ENCODE measurements at regions not wholly inside any gene's neighbourhood (a gene's known extent, or its start where the extent isn't known, plus 50 kb on each side); places are given as distances from the start of the nearest gene placed in this dataset.

- Histone ChIP-seq H3K4me3 (no peak overlapping the region), H3K27me3 (no peaks in the 10 kb centered on the region), H3K4me1 (no peaks in the 10 kb centered on the region), H3K9me3 (no peaks in the 10 kb centered on the region), H3K27ac (no peak overlapping the region), H3K36me3 (no peaks in the 10 kb centered on the region)
- DNase-seq: no peak
- TF ChIP-seq POLR2A (IDR thresholded peaks at IDR 0.05): no peak
- TF ChIP-seq, protein P1, sequence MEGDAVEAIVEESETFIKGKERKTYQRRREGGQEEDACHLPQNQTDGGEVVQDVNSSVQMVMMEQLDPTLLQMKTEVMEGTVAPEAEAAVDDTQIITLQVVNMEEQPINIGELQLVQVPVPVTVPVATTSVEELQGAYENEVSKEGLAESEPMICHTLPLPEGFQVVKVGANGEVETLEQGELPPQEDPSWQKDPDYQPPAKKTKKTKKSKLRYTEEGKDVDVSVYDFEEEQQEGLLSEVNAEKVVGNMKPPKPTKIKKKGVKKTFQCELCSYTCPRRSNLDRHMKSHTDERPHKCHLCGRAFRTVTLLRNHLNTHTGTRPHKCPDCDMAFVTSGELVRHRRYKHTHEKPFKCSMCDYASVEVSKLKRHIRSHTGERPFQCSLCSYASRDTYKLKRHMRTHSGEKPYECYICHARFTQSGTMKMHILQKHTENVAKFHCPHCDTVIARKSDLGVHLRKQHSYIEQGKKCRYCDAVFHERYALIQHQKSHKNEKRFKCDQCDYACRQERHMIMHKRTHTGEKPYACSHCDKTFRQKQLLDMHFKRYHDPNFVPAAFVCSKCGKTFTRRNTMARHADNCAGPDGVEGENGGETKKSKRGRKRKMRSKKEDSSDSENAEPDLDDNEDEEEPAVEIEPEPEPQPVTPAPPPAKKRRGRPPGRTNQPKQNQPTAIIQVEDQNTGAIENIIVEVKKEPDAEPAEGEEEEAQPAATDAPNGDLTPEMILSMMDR (IDR thresholded peaks at IDR 0.05): no peak
Measured at GRCh38 chr13:53158201-53158600, 129.6 kb downstream of the OLFM4 start.

DNA sequence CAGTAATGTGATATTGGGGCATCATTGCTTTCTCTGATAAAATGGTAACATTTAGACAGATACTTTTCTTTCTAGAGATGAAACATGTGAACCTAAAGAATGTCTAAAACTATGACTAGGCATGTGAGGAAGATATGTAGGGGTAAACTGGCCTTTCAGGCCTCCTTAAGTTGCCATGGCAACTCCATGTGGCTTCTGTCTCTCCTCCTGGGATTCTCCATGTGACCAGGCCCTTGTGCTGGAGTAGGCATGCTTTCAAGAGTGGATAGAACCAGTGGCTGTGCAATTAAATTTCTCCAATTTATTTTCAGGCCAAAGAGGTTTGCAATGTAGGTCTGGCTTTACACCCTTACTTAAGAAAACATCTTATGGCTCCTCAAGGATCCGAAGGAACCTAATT is 130.8 kb downstream of the OLFM4 start:
- no peak overlapping the region for H3K27ac ChIP-seq
- no peaks in the 10 kb centered on the region for H3K9me3 ChIP-seq
- no peaks in the 10 kb centered on the region for H3K27me3 ChIP-seq
- no peak for DNase-seq
- H3K4me1 ChIP-seq: no peaks in the 10 kb centered on the region
- TF ChIP-seq, protein P1 (IDR thresholded peaks at IDR 0.05): no peak
- TF ChIP-seq POLR2A (IDR thresholded peaks at IDR 0.05): no peak
- no peak overlapping the region for H3K4me3 ChIP-seq
- no peaks in the 10 kb centered on the region for H3K36me3 ChIP-seq

DNA sequence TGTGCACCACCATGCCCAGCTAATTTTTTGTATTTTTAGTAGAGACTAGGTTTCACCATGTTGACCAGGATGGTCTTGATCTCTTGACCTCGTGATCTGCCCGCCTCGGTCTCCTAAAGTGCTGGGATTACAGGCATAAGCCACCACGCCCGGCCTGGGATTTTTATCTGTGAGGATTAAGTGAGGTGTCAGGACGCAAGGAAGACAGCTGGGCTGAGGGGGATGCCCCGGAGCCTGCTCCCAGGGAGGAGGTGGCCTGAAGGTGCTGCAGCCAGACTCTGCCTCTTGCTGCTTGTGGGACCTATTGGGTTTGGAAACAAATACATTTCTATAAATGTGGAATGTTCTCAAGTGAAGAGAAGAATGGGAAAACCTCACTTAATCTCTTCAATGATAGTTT is 131.6 kb downstream of the OLFM4 start:
- H3K27ac ChIP-seq: no peak overlapping the region
- no peak for TF ChIP-seq POLR2A (IDR thresholded peaks at IDR 0.05)
- TF ChIP-seq, protein P1 (IDR thresholded peaks at IDR 0.05): no peak
- no peak for DNase-seq

GRCh38 chr13:53161251-53161650 is 132.6 kb downstream of the OLFM4 start:
- Histone ChIP-seq H3K36me3 (no peaks in the 10 kb centered on the region), H3K4me3 (no peak overlapping the region), H3K4me1 (no peaks in the 10 kb centered on the region), H3K27ac (no peak overlapping the region), H3K9me3 (no peaks in the 10 kb centered on the region), H3K27me3 (no peaks in the 10 kb centered on the region)
- no peak for TF ChIP-seq POLR2A (IDR thresholded peaks at IDR 0.05)
- TF ChIP-seq, protein P1 (IDR thresholded peaks at IDR 0.05): no peak
- DNase-seq: no peak

More for the DNA sequence above, 131.6 kb downstream of the OLFM4 start:
- no peaks in the 10 kb centered on the region for H3K4me1 ChIP-seq
- H3K4me3 ChIP-seq: no peak overlapping the region
- H3K27me3 ChIP-seq: no peaks in the 10 kb centered on the region
- no peaks in the 10 kb centered on the region for H3K9me3 ChIP-seq
- no peaks in the 10 kb centered on the region for H3K36me3 ChIP-seq

GRCh38 chr13:53165261-53165660 is 136.6 kb downstream of the OLFM4 start:
- TF ChIP-seq POLR2A (IDR thresholded peaks at IDR 0.05): no peak
- TF ChIP-seq, protein P1 (IDR thresholded peaks at IDR 0.05): no peak
- Histone ChIP-seq H3K4me3 (no peak overlapping the region), H3K27me3 (no peaks in the 10 kb centered on the region), H3K27ac (no peak overlapping the region), H3K4me1 (no peaks in the 10 kb centered on the region), H3K36me3 (no peaks in the 10 kb centered on the region), H3K9me3 (no peaks in the 10 kb centered on the region)
- no peak for DNase-seq

DNA sequence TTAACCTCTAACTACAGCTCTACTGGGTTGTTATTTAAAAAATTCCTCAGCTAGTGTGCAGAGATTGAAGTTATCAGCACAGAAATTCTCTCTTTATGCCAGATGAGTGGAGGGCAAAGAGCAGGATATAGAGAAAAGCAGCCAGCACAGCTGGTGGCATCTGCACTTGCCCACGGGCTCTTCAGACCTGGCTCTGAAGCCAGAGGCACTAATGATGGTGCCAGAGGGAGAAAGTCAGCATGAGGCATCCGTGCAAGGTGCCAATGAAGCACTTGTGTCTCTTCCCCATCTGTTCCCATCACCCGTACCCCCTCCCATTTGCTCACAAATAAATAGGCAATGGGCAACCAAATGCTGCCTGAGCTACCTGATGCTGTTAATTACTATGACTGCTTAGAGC is 138.9 kb downstream of the OLFM4 start:
- TF ChIP-seq, protein P1 (IDR thresholded peaks at IDR 0.05): no peak
- no peak for TF ChIP-seq POLR2A (IDR thresholded peaks at IDR 0.05)
- Histone ChIP-seq H3K4me1 (no peaks in the 10 kb centered on the region), H3K27me3 (no peaks in the 10 kb centered on the region), H3K27ac (no peak overlapping the region), H3K9me3 (no peaks in the 10 kb centered on the region), H3K36me3 (no peaks in the 10 kb centered on the region), H3K4me3 (no peak overlapping the region)
- DNase-seq: no peak
